ENCODE measurements at regions not wholly inside any gene's neighbourhood (a gene's known extent, or its start where the extent isn't known, plus 50 kb on each side); places are given as distances from the start of the nearest gene placed in this dataset.

GRCh38 chr11:90669094-90669493 lies 446.2 kb upstream of the CHORDC1 start:
- no peak for TF ChIP-seq CTCF (conservative IDR thresholded peaks at IDR 0.05; ENCODE audit: low read depth, low read length)
- no peak for TF ChIP-seq EZH2 (IDR thresholded peaks at IDR 0.05; ENCODE audit: borderline replicate concordance, low read depth, low read length, poor library complexity, severe bottlenecking)
